ENCODE measurements at regions not wholly inside any gene's neighbourhood (a gene's known extent, or its start where the extent isn't known, plus 50 kb on each side); places are given as distances from the start of the nearest gene placed in this dataset.

- no peak for DNase-seq (ENCODE audit: low read depth, low spot score)
Observed at GRCh38 chr13:53499576-53500133, 471.0 kb downstream of the OLFM4 start.

GRCh38 chr13:53501387-53501786, 472.8 kb downstream of the OLFM4 start:
- DNase-seq (ENCODE audit: low read depth, low spot score), result no peak

- no peak for DNase-seq (ENCODE audit: low read depth, low spot score)
Observed at GRCh38 chr13:53507741-53508140, 479.1 kb downstream of the OLFM4 start.

- DNase-seq (ENCODE audit: low read depth, low spot score), result no peak
Observed at GRCh38 chr13:53512635-53513034, 484.0 kb downstream of the OLFM4 start.

- no peak for DNase-seq (ENCODE audit: low read depth, low spot score)
Observed at GRCh38 chr13:53513226-53513625, 484.6 kb downstream of the OLFM4 start.

- no peak for DNase-seq (ENCODE audit: low read depth, low spot score)
Observed at GRCh38 chr13:53520132-53520531, 491.5 kb downstream of the OLFM4 start.

- no peak for DNase-seq (ENCODE audit: low read depth, low spot score)
Observed at GRCh38 chr13:53522034-53522433, 493.4 kb downstream of the OLFM4 start.

- no peak for DNase-seq (ENCODE audit: low read depth, low spot score)
Observed at GRCh38 chr13:53537586-53537985, 509.0 kb downstream of the OLFM4 start.

- DNase-seq (ENCODE audit: low read depth, low spot score), result no peak
Observed at GRCh38 chr13:53545340-53545941, 516.8 kb downstream of the OLFM4 start.

GRCh38 chr13:53560556-53560955, 531.9 kb downstream of the OLFM4 start:
- no peak for DNase-seq (ENCODE audit: low read depth, low spot score)

- no peak for DNase-seq (ENCODE audit: low read depth, low spot score)
Observed at GRCh38 chr13:53562419-53562818, 533.8 kb downstream of the OLFM4 start.

GRCh38 chr13:53568491-53568890, 539.9 kb downstream of the OLFM4 start:
- DNase-seq (ENCODE audit: low read depth, low spot score), result no peak

GRCh38 chr13:53569453-53569852, 540.8 kb downstream of the OLFM4 start:
- DNase-seq (ENCODE audit: low read depth, low spot score), result no peak

GRCh38 chr13:53601113-53601512, 572.5 kb downstream of the OLFM4 start:
- DNase-seq (ENCODE audit: low read depth, low spot score), result no peak

GRCh38 chr13:53605326-53605725, 576.7 kb downstream of the OLFM4 start:
- DNase-seq (ENCODE audit: low read depth, low spot score), result no peak

GRCh38 chr13:53612200-53612599, 583.6 kb downstream of the OLFM4 start:
- no peak for DNase-seq (ENCODE audit: low read depth, low spot score)

GRCh38 chr13:53622456-53622855, 593.8 kb downstream of the OLFM4 start:
- DNase-seq (ENCODE audit: low read depth, low spot score), result no peak

- DNase-seq (ENCODE audit: low read depth, low spot score), result no peak
Observed at GRCh38 chr13:53623146-53623545, 594.5 kb downstream of the OLFM4 start.

GRCh38 chr13:53631511-53631910, 602.9 kb downstream of the OLFM4 start:
- DNase-seq (ENCODE audit: low read depth, low spot score), result no peak

- DNase-seq (ENCODE audit: low read depth, low spot score), result no peak
Observed at GRCh38 chr13:53638040-53638439, 609.4 kb downstream of the OLFM4 start.

- DNase-seq (ENCODE audit: low read depth, low spot score), result no peak
Observed at GRCh38 chr13:53642306-53642705, 613.7 kb downstream of the OLFM4 start.

- DNase-seq (ENCODE audit: low read depth, low spot score), result no peak
Observed at GRCh38 chr13:53648673-53649072, 620.1 kb downstream of the OLFM4 start.

- DNase-seq (ENCODE audit: low read depth, low spot score), result no peak
Observed at GRCh38 chr13:53672005-53672404, 643.4 kb downstream of the OLFM4 start.

- no peak for DNase-seq (ENCODE audit: low read depth, low spot score)
Observed at GRCh38 chr13:53683146-53683545, 654.5 kb downstream of the OLFM4 start.

All from brain pericyte (primary cell).